Parathyroid adenoma (tissue), 2 donors: ENCODE measurements at regions not wholly inside any gene's neighbourhood (a gene's known extent, or its start where the extent isn't known, plus 50 kb on each side); places are given as distances from the start of the nearest gene placed in this dataset.

ENCODE experiments used
- H2AFZ ChIP-seq: fragments of 300-600 bp; sonication (generic); one replicate; pipeline ENCODE4 v1.7.0; 2017; ENCODE audit warnings: antibody characterized with exemption, mild to moderate bottlenecking
- H3K27ac ChIP-seq: fragments of 300-600 bp; sonication (generic); one replicate; pipeline ENCODE4 v1.7.0; 2017
- H3K27me3 ChIP-seq: fragments of 300-600 bp; sonication (generic); one replicate; pipeline ENCODE4 v1.7.0; 2017; ENCODE audit warnings: low read length; ENCODE audit not compliant: control insufficient read depth, insufficient read depth
- H3K36me3 ChIP-seq: fragments of 300-600 bp; sonication (generic); one replicate; pipeline ENCODE4 v1.7.0; 2017; ENCODE audit warnings: low read length; ENCODE audit not compliant: control insufficient read depth, insufficient read depth
- H3K4me1 ChIP-seq: fragments of 300-600 bp; sonication (generic); one replicate; pipeline ENCODE4 v1.7.0; 2017; ENCODE audit warnings: control low read depth
- H3K4me2 ChIP-seq: fragments of 300-600 bp; sonication (generic); one replicate; pipeline ENCODE4 v1.7.0; 2017; ENCODE audit warnings: low read length
- H3K4me3 ChIP-seq: fragments of 300-600 bp; sonication (generic); one replicate; pipeline ENCODE4 v1.7.0; 2017; ENCODE audit warnings: low read depth, low read length
- H3K79me2 ChIP-seq: fragments of 300-600 bp; sonication (generic); one replicate; pipeline ENCODE4 v1.7.0; 2017; ENCODE audit warnings: control low read depth
- H3K9ac ChIP-seq: fragments of 300-600 bp; sonication (generic); one replicate; pipeline ENCODE4 v1.7.0; 2017; ENCODE audit warnings: mild to moderate bottlenecking
- H3K9me3 ChIP-seq: fragments of 300-600 bp; sonication (generic); one replicate; pipeline ENCODE4 v1.7.0; 2017; ENCODE audit warnings: low read length; ENCODE audit not compliant: control insufficient read depth
- CTCF ChIP-seq: fragments of 300-600 bp; sonication (generic); IDR thresholded peaks from one replicate; pipeline ENCODE4 v1.7.0; 2017; ENCODE audit warnings: antibody characterized with exemption, mild to moderate bottlenecking
- donor health status: primary hyperparathyroidism.

DNA sequence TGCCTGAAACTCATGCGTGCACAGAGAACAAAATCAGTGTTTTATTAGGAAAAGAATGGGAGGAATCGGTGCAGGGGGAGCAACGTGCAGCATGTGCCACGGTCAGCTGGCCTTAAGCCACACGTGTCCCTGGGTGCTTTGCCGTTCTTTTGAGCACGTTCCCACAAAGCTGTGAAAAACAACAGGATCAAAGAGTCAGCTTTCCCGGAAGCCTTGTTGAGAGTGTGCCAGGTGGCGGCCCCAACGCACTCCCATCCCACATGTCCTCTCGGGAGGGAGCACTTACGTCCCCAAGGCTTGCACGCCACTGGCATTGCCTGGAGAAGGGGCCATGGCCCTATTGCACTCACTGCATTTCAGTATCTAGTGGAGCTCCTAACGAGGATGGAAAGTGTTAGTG is 511.2 kb downstream of the EIPR1 start:
- TF ChIP-seq CTCF: no peak
- Histone ChIP-seq H3K4me3 (no peak overlapping the region), H2AFZ (no peak overlapping the region), H3K79me2 (no peaks in the 10 kb centered on the region), H3K27me3 (no peaks in the 10 kb centered on the region), H3K4me2 (no peak overlapping the region), H3K4me1 (no peaks in the 10 kb centered on the region), H3K36me3 (no peaks in the 10 kb centered on the region), H3K27ac (no peak overlapping the region), H3K9me3 (no peaks in the 10 kb centered on the region), H3K9ac (no peak overlapping the region)

DNA sequence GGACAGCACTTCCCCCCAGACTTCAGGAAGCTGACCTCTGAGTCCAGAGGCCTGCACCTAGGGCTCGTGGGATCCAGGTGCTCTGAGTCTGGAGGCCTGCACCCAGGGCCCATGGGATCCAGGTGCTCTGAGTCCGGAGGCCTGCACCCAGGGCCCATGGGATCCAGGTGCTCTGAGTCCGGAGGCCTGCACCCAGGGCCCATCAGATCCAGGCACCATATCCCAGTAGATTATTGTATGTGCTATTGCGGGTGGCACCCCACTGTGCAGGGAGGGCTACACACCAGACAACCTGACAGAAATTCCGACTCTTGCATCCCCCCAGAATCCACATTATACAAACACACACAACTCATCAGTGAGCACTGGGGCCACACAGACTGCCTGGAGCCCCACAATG is 515.2 kb downstream of the EIPR1 start:
- Histone ChIP-seq H3K27ac (no peak overlapping the region), H3K36me3 (no peaks in the 10 kb centered on the region), H3K9ac (no peak overlapping the region), H3K4me2 (no peak overlapping the region), H3K4me1 (no peaks in the 10 kb centered on the region), H3K27me3 (no peaks in the 10 kb centered on the region), H3K4me3 (no peak overlapping the region), H3K79me2 (no peaks in the 10 kb centered on the region), H2AFZ (no peak overlapping the region), H3K9me3 (no peaks in the 10 kb centered on the region)
- no peak for TF ChIP-seq CTCF

DNA sequence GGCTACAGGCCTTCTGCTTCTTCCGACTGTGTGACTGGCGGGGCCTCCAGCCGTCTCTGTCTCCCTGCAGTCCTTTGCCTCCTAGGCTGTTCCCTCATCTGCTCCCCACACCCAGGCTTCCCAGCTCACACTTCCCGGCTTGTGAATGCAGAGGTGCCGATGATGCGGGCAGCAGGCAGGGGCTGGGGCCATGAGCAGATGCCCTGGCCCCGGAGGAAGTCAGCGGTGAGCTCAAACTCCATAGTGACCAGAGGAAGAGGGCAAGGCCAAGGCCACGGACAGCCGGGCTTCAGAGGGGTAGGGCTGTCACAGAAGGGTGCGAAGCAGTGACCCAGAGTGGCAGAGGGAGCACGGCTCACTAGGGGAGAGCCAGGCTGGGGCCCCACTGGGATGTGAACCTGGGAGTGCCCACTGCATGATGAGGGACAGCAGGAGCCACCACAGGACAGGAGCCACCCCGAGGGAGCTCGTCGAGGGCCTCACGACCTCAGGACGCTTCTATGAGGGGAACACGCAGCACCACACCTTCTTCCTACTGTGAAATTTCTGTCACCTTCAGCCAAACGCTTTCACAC is 515.9 kb downstream of the EIPR1 start:
- Histone ChIP-seq H3K9me3 (no peaks in the 10 kb centered on the region), H3K27ac (no peak overlapping the region), H3K36me3 (no peaks in the 10 kb centered on the region), H3K4me2 (no peak overlapping the region), H2AFZ (no peak overlapping the region), H3K9ac (no peak overlapping the region), H3K4me3 (no peak overlapping the region), H3K4me1 (no peaks in the 10 kb centered on the region), H3K27me3 (no peaks in the 10 kb centered on the region), H3K79me2 (no peaks in the 10 kb centered on the region)
- no peak for TF ChIP-seq CTCF

DNA sequence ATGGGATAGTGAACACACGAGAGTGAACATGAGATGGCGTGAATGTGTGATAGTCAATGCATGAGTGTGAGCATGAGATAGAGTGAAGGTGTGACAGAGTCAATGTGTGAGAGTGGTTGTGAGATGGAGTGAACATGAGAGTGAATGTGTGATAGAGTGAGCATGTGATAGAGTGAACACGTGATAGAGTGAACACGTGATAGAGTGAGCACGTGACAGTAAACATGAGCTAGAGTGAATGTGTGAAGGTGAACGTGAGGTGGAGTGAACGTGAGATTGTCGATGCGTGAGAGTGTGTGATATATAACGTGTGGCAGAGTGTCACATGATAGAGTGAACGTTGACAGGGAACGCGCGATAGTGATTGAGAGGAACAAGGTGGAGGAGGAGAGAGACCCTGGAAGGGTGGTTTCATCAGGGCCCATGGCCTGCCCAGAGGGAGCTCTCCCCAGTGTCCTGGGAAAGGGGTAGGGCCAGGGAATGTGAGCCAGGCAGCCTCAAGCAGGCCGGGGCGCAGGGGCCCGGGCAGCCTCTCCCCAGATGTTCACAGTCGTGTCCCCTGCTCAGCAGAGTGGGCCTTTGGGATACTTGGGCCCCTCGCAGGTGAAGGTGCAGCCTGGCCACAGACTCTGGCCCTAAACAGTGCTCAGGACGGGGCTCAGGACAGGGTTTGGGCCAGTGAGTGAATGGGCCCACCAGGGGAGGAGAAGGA is 516.9 kb downstream of the EIPR1 start:
- no peak overlapping the region for H2AFZ ChIP-seq
- H3K4me3 ChIP-seq: no peak overlapping the region
- no peaks in the 10 kb centered on the region for H3K27me3 ChIP-seq
- no peak for TF ChIP-seq CTCF
- no peaks in the 10 kb centered on the region for H3K36me3 ChIP-seq
- no peaks in the 10 kb centered on the region for H3K79me2 ChIP-seq
- no peak overlapping the region for H3K9ac ChIP-seq
- no peak overlapping the region for H3K4me2 ChIP-seq
- no peaks in the 10 kb centered on the region for H3K4me1 ChIP-seq
- H3K27ac ChIP-seq: no peak overlapping the region
- H3K9me3 ChIP-seq: no peaks in the 10 kb centered on the region

GRCh38 chr2:2859732-2860131 is 517.9 kb downstream of the EIPR1 start:
- Histone ChIP-seq H3K9ac (no peak overlapping the region), H3K79me2 (no peaks in the 10 kb centered on the region), H3K27ac (no peak overlapping the region), H3K4me2 (no peak overlapping the region), H3K9me3 (no peaks in the 10 kb centered on the region), H2AFZ (no peak overlapping the region), H3K4me1 (no peaks in the 10 kb centered on the region), H3K36me3 (no peaks in the 10 kb centered on the region), H3K27me3 (no peaks in the 10 kb centered on the region), H3K4me3 (no peak overlapping the region)
- TF ChIP-seq CTCF: no peak
